Heart right ventricle (tissue), 16 donors: ENCODE measurements at regions not wholly inside any gene's neighbourhood (a gene's known extent, or its start where the extent isn't known, plus 50 kb on each side); places are given as distances from the start of the nearest gene placed in this dataset.
A peak's percentile ranks its signal among the peaks of the same experiment; 100 is the strongest.

ENCODE experiments used
- ATAC-seq, 8 donors: fragments of 200-7000 bp; cut with Tn5 transposase; one replicate each; pipeline ENCODE4 v1.9.1; 2020; ENCODE audit warnings: mild to moderate bottlenecking in 8 of 8, moderate library complexity in 8 of 8, moderate number of reproducible peaks in 1 of 8
- DNase-seq, 2 donors: peaks; one replicate each; pipeline ENCODE4 v3.0.0-alpha.2; 2020
- H3K27ac ChIP-seq, 10 donors: fragments of 200-600 bp; sonication (generic) in 2 of 10; one replicate each; pipeline versions ENCODE4 v1.5.0 to v1.8.0; 2020 to 2022; ENCODE audit warnings: mild to moderate bottlenecking in 3 of 10
- H3K27me3 ChIP-seq, 7 donors: fragments of 200-600 bp; one replicate each; pipeline ENCODE4 v1.8.0; 2021 to 2022; ENCODE audit warnings: mild to moderate bottlenecking in 2 of 7
- H3K36me3 ChIP-seq, 9 donors: fragments of 200-600 bp; sonication (generic) in 1 of 9; one replicate each; pipeline versions ENCODE4 v1.5.0 to v1.8.0; 2020 to 2022; ENCODE audit warnings: mild to moderate bottlenecking in 2 of 9
- H3K4me1 ChIP-seq, 9 donors: fragments of 200-600 bp; sonication (generic) in 1 of 9; one replicate each; pipeline versions ENCODE4 v1.5.0 to v1.8.0; 2020 to 2022; ENCODE audit warnings: mild to moderate bottlenecking in 4 of 9
- H3K4me3 ChIP-seq, 10 donors: fragments of 200-600 bp; sonication (generic) in 2 of 10; one replicate each; pipeline versions ENCODE4 v1.5.0 to v1.8.0; 2020 to 2022; ENCODE audit warnings: mild to moderate bottlenecking in 7 of 10, moderate library complexity in 2 of 10
- H3K9me3 ChIP-seq, 11 donors: fragments of 200-600 bp in 10 of 11; sonication (generic) in 2 of 11; one replicate each; pipeline versions ENCODE4 v1.5.0 to v1.8.0; 2013 to 2022; ENCODE audit warnings: mild to moderate bottlenecking in 2 of 11, control low read depth in 1 of 11, moderate library complexity in 1 of 11
- WGBS, 2 donors: extraction: QIAGEN DNeasy Blood & Tissue Kit; methylation state at CpG; one replicate each; pipeline ENCODE4 v1.1.7; 2013; ENCODE audit warnings: inconsistent platforms in 1 of 2; 5-methylcytosine and 5-hydroxymethylcytosine counted together
- intact Hi-C, 10 donors: fragments of 100-400 bp; cut with DNase I; formaldehyde crosslinking; loops; one replicate each; pipeline versions ENCODE4 v1.11.1 to v1.14.2; 2022
- TF ChIP-seq, protein P1 (sequence below), 9 donors: fragments of 200-600 bp; sonication (generic) in 2 of 9; IDR thresholded peaks; one replicate each; pipeline versions ENCODE4 v1.5.0 to v1.8.0; 2021 to 2022; ENCODE audit warnings: antibody characterized with exemption in 9 of 9, mild to moderate bottlenecking in 5 of 9, moderate library complexity in 1 of 9
- donor health status: Arrhythmogenic right ventricular cardiomyopathy.
- donor health status: ischemic (EF 13 %, LVEDD 7.1; RV severe dilation, severe dysfunction).
- donor health status: healthy with polysubstance abuse.
- donor health status: DM: no; HTN: yes; CAD: no.
- donor health status: DM: no; HTN: no; CAD: no.
- donor health status: ischemic (EF 25% LVEDD 6.9; RV normal size, moderate dysfunction).
- donor health status: ischemic (EF 25% LVEDD 5.7; RV mildly dilated, moderate dysfunction).
- donor health status: healthy.
- donor health status: DM: yes; HTN: yes; CAD: no.
- donor health status: Ischemic cardiomyopathy.
- donor health status: ischemic (EF 35%, LVEDD 5.7; RV mildly dilated, moderate dysfunction).
- donor health status: nonischemic (EF 11% LVEDD 7.7; RV severe dilation, severe dysfunction).
- donor health status: DM: yes; HTN: yes; CAD: no.
- donor health status: PGD.
- donor health status: ischemic (EF 29% LVEDD 5.4; RV normal size, mild dysfunction).
- donor health status: nonischemic (EF 23%, LVEDD 6.1; RV moderate dilation, normal function).

DNA sequence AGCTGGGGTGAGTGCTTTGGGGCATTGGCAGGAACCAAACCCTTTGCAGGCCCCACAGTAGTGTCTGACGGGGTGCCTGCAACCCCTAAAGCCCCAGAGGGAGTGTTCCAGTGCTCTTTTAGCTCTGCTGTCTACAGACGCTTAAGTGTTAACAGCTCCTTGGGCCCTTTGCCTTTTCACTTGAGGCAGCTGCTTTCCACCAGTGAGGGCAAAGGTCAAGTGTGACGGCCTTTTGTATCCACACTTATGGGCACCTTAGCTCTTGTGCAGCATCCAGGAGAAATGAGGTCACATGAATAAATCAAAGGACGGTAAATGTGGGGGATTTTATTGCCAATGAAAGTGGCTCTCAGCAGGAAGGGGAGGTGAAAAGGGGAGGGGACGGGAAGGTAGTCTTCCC, 241.4 kb upstream of the PCSK5 start:
- no peaks in the 10 kb centered on the region for H3K27me3 ChIP-seq
- no peak overlapping the region for H3K4me3 ChIP-seq
- intact Hi-C loops, result no loop called here
- no peak overlapping the region for H3K27ac ChIP-seq
- DNase-seq (no peak), ATAC-seq (no peak)
- TF ChIP-seq, protein P1, sequence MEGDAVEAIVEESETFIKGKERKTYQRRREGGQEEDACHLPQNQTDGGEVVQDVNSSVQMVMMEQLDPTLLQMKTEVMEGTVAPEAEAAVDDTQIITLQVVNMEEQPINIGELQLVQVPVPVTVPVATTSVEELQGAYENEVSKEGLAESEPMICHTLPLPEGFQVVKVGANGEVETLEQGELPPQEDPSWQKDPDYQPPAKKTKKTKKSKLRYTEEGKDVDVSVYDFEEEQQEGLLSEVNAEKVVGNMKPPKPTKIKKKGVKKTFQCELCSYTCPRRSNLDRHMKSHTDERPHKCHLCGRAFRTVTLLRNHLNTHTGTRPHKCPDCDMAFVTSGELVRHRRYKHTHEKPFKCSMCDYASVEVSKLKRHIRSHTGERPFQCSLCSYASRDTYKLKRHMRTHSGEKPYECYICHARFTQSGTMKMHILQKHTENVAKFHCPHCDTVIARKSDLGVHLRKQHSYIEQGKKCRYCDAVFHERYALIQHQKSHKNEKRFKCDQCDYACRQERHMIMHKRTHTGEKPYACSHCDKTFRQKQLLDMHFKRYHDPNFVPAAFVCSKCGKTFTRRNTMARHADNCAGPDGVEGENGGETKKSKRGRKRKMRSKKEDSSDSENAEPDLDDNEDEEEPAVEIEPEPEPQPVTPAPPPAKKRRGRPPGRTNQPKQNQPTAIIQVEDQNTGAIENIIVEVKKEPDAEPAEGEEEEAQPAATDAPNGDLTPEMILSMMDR (IDR thresholded peaks at IDR 0.05), result no peak
- H3K9me3 ChIP-seq, result peaks cover 0 to 10% (median 0%) of the 10 kb centered on the region in 11 donors
- no peaks in the 10 kb centered on the region for H3K36me3 ChIP-seq
- peaks cover 0 to 10% (median 0%) of the 10 kb centered on the region in 9 donors for H3K4me1 ChIP-seq
- 90 to 91% methylated on average over 5 of the region's 5 CpGs for WGBS, 2 donors

DNA sequence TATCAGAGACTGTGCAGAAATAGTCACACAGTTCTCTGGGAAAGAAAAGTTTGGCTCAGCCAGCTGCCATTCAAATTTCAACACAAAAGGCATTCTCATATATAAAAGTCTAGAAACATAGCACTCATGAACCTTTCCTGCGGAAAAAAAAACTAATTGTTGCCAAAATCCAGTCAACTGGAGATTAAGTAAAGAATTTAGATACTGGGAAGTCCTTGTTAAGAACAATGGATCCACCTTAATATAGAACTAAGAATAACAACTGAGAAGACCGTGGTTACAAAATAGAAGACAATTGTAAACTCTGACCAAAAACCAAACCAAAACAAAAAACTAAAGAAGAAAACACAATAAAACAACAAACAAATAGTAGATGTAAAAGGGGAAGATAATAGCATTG, 238.8 kb upstream of the PCSK5 start:
- intact Hi-C loops, result loop anchor here in 3 of 10 donors (1.0 to 10.0 kb wide), 4 partner anchors 57 to 103 kb away; no protein-coding TSS in a partner anchor
- Histone ChIP-seq H3K36me3 (no peaks in the 10 kb centered on the region), H3K9me3 (peaks cover 0 to 18% (median 0%) of the 10 kb centered on the region in 11 donors), H3K27ac (peak overlapping the region in 1 of 10 donors; percentile 40), H3K27me3 (no peaks in the 10 kb centered on the region), H3K4me1 (peaks cover 0 to 9% (median 0%) of the 10 kb centered on the region in 9 donors), H3K4me3 (no peak overlapping the region)
- DNase-seq, result no peak
- TF ChIP-seq, protein P1 (IDR thresholded peaks at IDR 0.05), result no peak
- 51 to 62% methylated on average over 2 of the region's 2 CpGs for WGBS, 2 donors
- peak in 5 of 8 donors; percentile 19 to 69 (median 34) for ATAC-seq

DNA sequence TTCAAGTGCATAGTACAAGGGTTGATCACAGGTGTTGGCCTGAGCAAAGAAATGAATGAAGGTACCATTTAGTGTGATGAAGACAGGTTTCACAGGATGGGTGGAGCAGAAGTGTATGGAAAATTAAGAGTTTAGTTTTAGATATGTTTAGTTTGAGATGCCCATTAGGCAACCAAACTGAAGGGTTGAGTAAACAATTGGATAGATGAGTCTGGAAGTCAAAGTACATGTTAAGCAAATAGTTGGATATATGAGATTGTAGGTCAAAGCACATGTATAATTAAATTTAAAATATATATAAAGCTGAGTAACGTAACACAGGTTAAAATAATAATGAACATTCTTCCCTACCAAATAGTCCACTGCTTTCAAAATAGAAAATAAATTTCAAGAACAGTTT, 237.1 kb upstream of the PCSK5 start:
- ATAC-seq (no peak), DNase-seq (no peak)
- Histone ChIP-seq H3K36me3 (no peaks in the 10 kb centered on the region), H3K27me3 (no peaks in the 10 kb centered on the region), H3K4me1 (peaks cover 0 to 9% (median 0%) of the 10 kb centered on the region in 9 donors), H3K4me3 (no peak overlapping the region), H3K27ac (no peak overlapping the region), H3K9me3 (peaks cover 0 to 18% (median 0%) of the 10 kb centered on the region in 11 donors)
- TF ChIP-seq, protein P1 (IDR thresholded peaks at IDR 0.05), result no peak
- 94 to 97% methylated on average over 1 of the region's 1 CpG for WGBS, 2 donors
- intact Hi-C loops, result loop anchor here in 2 of 10 donors (10.0 kb wide), 3 partner anchors 59 to 101 kb away; no protein-coding TSS in a partner anchor

DNA sequence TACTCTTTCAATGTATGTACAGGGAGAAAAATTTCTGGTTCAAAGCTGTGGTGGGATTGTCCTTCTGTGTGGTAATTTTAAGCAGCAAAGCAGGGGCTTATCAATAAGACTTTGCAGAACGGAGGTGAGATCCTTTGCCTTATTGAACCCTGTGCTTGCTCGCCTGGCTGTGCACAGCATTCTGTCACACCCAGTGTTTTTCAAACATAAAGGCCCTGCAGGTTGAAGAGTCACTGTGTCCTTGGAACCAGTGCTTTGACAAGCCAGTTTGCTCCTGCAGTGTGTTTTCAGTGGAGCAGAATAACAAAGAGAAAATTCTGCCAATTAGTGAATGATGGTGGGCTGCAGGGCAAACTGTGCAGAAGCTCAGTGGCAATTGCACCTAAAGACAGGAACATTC, 236.7 kb upstream of the PCSK5 start:
- H3K27me3 ChIP-seq, result no peaks in the 10 kb centered on the region
- ATAC-seq (no peak), DNase-seq (no peak)
- H3K9me3 ChIP-seq, result peaks cover 0 to 18% (median 0%) of the 10 kb centered on the region in 11 donors
- H3K36me3 ChIP-seq, result no peaks in the 10 kb centered on the region
- no peak overlapping the region for H3K4me3 ChIP-seq
- WGBS, 2 donors, result 88 to 92% methylated on average over 2 of the region's 2 CpGs
- TF ChIP-seq, protein P1 (IDR thresholded peaks at IDR 0.05), result no peak
- no peak overlapping the region for H3K27ac ChIP-seq
- intact Hi-C loops, result loop anchor here in 2 of 10 donors (10.0 kb wide), 3 partner anchors 59 to 101 kb away; no protein-coding TSS in a partner anchor
- H3K4me1 ChIP-seq, result peaks cover 0 to 9% (median 0%) of the 10 kb centered on the region in 9 donors
